ENCODE measurements at regions not wholly inside any gene's neighbourhood (a gene's known extent, or its start where the extent isn't known, plus 50 kb on each side); places are given as distances from the start of the nearest gene placed in this dataset.

DNA sequence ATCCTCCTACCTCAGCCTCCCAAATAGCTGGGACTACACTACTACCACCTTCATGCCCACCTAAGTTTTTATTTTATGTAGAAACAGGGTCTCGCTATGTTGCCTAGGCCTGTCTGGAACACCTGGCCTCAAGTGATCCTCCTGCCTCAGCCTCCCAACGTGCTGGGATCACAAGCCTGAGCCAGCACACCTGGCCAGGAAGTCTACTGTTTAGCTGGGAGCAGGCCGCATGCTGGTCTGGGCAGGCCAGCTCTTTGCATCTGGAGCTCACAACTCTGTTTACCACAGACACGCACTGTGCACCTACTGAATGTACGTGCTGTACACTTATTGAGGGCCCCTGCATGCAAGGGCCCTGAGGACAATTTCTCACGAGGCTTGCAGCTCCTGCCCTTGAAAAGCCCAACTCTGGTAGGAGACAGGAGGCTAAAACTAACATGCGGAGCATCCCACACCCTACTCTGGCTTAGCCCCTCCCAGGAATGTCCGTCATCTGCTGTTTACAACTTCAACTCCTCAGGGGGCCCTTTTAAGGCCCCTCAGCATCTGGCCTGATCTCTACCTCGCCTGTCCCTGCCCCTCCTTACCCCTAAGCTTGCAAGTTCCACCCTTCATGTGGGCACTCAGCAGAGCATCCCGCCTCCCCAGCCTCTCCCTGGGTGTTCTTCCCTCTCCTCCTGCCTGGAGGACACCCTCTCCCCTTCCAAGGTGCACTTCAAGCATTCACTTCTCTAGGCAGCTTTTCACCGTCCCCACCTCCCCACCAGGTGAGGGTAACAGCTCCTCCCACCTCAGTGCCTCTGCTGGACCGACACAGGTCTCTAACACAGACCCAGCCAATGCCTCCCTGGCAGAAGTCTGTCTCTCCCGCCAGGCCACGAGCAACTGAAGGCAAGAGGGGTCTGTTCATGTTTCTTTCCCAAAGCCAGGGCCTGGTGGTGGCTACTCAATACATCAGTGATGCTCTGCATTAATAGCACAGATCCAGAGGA lies 114.2 kb upstream of the UQCRFS1 start:
- no peak for TF ChIP-seq CTCF (IDR thresholded peaks at IDR 0.05)
- TF ChIP-seq EZH2 (IDR thresholded peaks at IDR 0.05), result no peak
